Activated CD4-positive, alpha-beta T cell treated with anti-CD3 and anti-CD28 coated beads, Interleukin-2, amount 50 U/mL, for 4 hours (primary cell): ENCODE measurements at regions not wholly inside any gene's neighbourhood (a gene's known extent, or its start where the extent isn't known, plus 50 kb on each side); places are given as distances from the start of the nearest gene placed in this dataset.

ENCODE experiments used
- DNase-seq, 2 experiments: peaks; one replicate each; pipeline ENCODE4 v3.0.0-alpha.2; 2020

DNA sequence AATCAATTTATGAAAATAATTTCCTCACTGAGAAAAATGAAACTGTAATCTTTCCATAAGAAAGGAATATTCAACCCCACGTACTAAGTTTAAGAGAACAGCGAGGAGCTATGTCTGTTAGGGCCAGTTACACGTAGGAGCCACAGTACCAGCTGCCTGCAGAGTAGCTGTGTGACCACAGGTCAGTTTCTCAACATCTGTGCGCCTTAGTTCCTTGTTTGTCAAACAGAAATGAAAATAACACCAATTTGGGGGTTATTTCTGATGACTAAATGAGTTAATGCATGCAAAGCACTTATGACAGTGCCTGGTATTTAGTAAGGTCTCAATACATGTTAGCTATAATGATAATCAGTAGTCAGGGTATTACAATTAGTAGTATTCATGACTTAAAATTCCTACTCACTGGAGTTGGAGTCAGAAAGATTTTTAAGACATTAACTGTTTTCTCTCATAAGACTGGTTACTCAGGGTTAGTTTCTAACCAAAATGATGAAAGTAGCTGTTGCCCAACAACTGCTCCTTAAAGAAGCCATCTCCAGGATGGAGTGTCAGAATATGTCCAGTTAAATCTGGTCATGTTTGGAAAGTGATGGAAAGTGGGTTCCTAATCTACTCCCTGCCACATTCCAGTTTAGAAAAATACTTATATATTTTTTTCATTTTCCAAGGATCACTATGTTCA, 85.8 kb upstream of the ZNF648 start:
- no peak for DNase-seq

GRCh38 chr1:182146286-182146685, 84.8 kb upstream of the ZNF648 start:
- no peak for DNase-seq

DNA sequence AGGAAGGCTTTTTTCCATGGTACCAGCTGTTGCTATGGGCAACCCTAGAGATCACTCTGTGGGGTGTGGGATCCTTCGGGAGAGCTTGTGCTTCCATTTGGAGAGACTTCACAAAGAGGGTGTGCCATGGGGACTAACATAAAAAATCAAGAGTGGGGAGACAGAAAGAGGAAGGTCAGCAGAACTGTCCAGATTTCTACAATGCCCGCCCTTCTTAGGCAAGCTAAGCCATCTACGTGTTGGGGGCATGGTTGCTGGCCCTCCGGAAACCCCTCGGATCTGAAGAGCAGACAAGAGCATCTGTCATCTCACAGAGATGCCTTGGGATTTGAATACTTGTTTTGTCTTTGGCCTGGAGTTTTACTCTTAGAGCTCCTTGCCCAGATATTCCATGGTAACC, 83.9 kb upstream of the ZNF648 start:
- DNase-seq = no peak

DNA sequence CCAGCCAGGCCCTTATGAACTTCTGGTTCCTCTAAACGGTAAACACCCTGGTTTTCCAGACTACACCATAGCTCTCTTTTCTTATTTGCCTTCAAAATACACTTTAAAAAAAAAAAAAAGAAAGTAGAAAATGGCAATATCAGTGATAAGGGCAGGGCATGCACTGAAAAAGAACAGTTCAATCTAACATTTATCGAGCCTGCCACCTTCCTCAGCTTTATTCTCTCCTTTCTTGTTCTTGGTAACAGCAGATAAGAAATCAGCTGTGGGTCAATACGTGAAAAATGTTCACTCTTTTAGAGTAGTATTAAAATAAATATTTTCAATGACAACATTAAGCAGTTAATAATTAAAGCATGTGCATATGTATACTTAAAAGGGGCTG, 83.1 kb upstream of the ZNF648 start:
- no peak for DNase-seq

DNA sequence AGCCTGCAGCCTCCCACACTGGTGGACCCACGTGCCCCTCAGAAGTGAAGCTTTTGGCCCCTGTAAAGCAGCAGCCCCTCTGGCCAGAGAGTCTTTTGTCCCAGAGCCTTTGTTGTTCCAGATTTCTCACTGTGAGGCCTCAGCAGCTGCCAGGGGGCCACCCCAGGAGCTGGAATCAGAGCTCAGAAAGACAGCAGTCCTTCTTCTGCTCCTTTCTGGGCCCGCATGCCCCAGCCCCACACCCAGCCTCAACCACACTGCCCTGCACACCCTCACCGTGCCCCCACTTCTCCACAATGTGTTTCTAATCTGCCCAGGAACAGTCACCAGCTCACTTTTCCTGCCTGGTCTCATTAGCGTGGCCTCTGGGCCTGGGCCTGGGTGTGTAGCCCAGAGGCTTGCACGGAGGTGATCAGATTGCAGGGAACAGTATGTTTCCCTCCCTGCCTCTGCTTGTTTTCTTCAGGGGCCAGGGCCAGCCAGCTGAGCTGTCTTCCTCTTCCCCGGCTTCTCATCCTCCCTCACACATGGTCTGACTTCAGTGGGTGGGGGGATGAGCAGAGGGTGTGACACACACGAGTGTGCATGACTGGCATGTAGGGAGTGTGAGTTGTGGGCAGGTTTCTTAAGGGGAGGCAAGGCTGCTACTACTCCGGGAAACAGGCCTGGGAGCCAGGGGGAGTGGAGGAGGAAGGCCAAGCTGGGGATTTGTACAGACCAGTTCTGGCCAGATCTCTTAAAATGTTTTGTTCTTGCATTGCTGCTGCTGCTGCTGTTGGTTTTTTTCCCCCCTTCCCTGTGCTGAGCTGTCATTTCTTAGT, 82.5 kb upstream of the ZNF648 start:
- DNase-seq = no peak

DNA sequence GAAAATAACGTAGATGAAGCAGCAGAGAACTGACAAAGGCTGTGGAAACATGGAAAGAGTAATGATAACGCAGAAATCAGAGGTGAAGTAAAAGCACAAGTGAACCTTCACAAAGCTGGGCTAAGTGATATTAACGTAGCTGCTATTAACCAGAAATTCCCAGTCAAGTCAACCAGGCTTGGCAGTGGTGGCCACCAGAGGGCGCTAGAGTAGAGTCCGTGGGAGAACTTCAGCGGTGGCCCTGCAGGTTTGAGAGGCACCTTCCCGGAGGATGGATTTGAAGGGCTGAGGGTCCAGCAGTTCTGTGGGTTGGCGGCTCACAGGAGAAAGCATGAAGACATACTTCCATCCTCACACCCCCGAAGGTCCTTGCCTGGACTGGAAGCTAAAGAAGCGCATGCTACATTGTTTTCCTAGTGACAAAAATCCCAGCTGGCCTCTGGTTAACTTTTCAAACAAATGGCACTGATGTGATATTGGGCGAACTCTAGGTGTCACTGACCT, 81.7 kb upstream of the ZNF648 start:
- peak; percentile 85 to 90 for DNase-seq

- no peak for DNase-seq
Measured at GRCh38 chr1:182142621-182143020, 81.1 kb upstream of the ZNF648 start.

GRCh38 chr1:182141040-182141439, 79.5 kb upstream of the ZNF648 start:
- DNase-seq = no peak

DNA sequence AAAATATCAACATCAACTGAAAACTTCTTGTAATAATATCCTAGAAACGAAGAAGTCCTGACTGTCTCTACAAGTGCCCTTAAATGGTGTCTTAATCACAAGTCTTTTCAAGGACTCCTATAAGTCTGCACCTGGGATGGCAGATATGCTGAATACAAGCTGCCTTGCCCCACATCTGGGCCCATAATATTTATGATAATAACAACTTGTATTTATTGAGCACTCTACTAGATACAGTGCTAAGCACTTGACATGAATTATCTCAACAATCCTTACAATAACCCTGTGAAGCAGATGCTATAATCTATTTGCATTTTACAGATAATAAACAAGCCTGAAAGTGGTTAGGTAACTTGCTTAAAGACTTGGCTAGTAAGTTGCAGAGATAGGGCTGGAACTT, 78.0 kb upstream of the ZNF648 start:
- no peak for DNase-seq

DNA sequence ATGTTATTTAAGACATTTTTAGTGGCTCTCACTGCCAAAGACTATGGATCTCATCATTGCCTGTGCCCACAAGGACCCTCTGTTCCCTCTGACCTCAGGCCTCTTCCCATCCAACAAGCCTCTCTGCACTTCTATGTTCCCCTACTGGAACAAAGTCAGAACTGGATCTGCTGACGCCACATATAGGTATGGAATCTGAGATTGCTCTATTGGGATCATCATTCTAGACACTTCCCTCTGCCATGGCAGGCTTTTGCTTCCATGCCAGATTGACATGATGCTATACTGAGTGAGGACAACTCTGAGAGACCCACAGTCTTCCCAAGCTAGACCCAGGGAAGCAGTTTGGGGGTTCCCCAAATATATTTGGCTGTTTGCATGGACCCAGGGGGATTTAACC, 76.0 kb upstream of the ZNF648 start:
- no peak for DNase-seq

DNA sequence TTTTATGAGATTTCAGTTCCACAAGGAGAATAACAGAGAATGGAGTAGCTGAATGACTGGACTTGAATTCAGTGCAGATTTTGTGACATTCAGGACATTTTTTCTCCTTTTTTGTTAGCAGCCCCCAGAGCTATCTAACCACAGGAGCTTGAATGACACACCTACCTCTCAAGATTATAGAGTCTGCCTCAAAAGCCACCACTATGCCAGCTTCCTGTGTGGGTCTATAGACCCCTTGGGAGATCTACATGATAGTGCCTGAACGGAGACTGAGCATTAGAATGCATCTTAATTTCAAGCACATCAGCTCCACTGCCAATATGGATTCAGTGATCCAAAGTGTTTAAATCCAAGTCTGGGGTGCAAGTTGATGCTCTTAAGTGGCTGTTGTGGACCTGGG, 74.4 kb upstream of the ZNF648 start:
- no peak for DNase-seq

DNA sequence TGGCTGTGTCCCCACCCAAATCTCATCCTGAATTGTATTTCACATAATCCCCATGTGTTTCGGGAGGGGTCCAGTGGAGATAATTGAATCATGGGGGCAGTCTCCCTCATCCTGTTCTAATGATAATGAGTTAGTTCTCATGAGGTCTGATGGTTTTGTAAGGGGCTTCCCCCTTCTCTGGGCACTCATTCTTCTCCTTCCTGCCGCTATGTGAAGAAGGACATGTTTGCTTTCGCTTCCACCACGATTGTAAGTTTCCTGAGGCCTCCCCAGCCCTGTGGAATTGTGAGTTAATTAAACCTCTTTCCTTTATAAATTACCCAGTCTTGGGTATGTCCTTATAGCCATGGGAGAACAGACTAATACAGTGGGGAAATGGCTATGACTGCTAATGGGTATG, 72.7 kb upstream of the ZNF648 start:
- DNase-seq = no peak

DNA sequence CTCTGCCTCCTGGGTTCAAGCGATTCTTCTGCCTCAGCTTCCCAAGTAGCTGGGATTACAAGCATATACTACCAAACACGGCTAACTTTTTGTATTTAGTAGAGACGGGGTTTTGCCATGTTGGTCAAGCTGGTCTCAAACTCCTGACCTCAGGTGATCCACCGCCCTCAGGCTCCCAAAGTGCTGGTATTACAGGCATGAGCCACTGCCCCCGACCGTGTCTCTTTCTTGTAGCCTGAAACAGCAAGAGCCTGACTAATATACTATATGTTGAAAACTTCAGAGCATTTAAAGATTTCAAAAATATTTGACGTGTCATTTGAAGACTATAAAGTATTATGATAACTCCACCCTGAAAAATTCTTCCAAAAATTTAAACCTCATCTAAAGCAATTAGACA, 71.7 kb upstream of the ZNF648 start:
- no peak for DNase-seq

DNA sequence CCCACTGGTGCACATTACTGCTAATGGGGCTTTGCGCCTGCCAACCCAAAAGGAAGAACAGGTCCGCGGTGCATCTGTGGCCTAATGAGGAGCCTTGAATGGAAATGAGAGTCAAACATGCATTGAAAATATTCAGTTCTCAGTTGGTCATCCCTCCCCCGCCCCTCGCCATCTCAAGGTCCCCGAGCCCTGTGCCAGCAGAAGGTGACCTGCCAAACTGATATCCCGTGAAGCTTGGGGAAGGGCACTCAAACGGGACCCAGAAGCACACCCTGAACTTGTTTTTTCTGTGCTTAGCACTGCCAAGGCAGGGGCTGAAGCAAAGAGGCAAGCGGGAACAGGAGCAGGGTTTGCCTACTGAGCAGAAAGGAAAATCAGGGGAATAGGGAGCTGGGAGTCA, 67.9 kb upstream of the ZNF648 start:
- no peak for DNase-seq

GRCh38 chr1:182128502-182128901, 67.0 kb upstream of the ZNF648 start:
- no peak for DNase-seq

GRCh38 chr1:182127656-182128055, 66.1 kb upstream of the ZNF648 start:
- no peak for DNase-seq

DNA sequence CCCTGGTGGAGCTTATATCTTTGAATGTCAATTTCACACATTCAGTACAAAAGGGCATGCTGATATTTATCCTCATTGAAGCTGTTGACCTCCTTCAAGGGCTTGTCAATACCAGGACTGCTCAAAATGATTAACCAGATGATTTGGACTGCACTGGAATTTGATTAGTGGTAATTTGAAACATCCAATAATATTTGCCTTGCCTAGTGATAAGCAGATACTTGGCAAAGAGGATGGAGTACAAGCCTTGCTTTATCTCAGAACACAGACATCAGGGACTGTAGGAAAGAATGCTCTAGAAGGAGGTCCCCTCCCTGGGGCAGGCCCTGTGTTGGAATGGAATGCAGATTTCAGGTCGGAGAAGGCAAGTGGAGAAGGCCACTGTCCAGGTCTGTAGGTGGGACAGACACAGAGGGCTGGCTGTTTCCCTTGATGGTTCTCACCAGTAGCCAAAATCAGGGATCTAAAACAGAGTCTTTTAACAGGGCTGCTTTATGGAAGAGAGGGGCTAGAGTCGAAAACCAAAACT, 64.8 kb upstream of the ZNF648 start:
- DNase-seq = no peak

DNA sequence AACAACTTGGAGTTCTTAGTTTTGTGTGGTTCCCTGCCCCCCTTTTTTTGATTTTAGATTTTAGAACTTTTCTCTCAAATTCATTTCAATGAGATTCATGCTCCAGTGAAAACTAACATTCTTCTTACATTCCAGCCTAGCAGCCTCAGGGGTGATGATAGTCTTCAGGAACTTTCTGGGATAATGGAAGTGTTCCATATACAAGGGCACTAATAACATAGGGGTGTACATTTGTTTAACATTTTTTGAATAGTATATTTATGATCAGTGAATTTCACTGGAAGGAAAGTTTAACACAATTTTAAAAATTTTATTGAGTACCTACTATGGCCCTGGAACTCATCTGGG, 61.4 kb upstream of the ZNF648 start:
- DNase-seq = no peak

DNA sequence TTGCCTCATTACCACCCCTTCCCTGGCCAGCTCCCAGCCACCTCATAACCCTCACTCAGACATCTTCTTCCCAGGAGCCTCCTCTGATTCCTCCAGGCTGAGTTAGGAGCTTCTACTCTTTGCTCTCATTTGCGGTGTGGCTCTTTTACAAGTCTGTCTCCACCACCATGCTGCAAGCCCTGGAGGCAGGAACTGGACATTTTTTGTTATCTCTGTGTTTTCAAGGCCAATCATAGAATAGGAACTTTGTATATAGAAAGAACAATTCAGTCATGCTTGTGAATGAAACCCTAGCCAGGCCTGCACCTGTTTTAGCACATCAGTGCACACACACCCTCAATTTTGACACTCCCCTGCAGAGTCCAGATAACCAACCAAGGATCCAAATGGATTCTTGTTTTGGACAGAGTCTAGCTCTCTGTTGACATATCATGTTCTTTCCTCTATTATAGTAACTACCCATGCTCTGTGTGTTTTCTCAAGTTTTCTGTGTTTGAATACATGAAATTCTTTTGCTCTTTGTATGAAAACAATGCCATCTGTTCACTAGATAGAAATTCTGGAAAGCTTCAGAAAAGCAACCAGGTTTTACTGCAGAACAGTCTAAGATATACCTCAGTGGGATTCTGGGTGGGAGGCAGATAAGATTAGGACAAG, 60.9 kb upstream of the ZNF648 start:
- DNase-seq = no peak

DNA sequence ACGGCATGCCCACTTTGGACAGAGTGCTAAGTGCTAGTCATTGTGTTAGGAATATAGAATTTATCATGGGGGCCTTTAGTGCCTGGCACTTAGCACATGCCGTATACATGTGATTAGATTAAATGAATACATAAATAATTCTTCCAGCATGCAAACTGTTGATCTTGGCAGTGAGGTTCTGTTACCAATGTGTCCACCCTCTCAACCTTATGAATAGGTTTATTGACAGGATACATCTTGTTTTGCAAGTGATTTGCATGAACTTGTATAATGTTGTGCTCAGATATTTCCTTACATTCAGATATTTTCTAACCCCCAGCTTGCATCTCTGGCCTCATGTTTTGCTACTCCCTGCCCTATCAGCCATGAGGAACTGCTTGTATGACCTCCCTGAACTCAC, 60.3 kb upstream of the ZNF648 start:
- DNase-seq = no peak

- no peak for DNase-seq
Measured at GRCh38 chr1:182120411-182121258, 59.1 kb upstream of the ZNF648 start.

- no peak for DNase-seq
Measured at GRCh38 chr1:182119631-182120030, 58.1 kb upstream of the ZNF648 start.

GRCh38 chr1:182118851-182119250, 57.3 kb upstream of the ZNF648 start:
- no peak for DNase-seq
